ENCODE measurements at regions not wholly inside any gene's neighbourhood (a gene's known extent, or its start where the extent isn't known, plus 50 kb on each side); places are given as distances from the start of the nearest gene placed in this dataset.

- no peak for TF ChIP-seq PRDM15 (CRISPR knock-in tag; IDR thresholded peaks at IDR 0.05)
- no peak for TF ChIP-seq SMAD3 (CRISPR knock-in tag; IDR thresholded peaks at IDR 0.05; ENCODE audit: borderline replicate concordance)
- TF ChIP-seq ZNF671 (CRISPR knock-in tag; IDR thresholded peaks at IDR 0.05) = no peak
- TF ChIP-seq ZNF416 (CRISPR knock-in tag; IDR thresholded peaks at IDR 0.05) = no peak
- TF ChIP-seq CBFB (CRISPR knock-in tag; IDR thresholded peaks at IDR 0.05; ENCODE audit: low read depth) = no peak
- no peak for TF ChIP-seq ZNF396 (CRISPR knock-in tag; IDR thresholded peaks at IDR 0.05; ENCODE audit: borderline replicate concordance)
- TF ChIP-seq E2F1 (CRISPR knock-in tag; IDR thresholded peaks at IDR 0.05) = no peak
- TF ChIP-seq, protein P1, sequence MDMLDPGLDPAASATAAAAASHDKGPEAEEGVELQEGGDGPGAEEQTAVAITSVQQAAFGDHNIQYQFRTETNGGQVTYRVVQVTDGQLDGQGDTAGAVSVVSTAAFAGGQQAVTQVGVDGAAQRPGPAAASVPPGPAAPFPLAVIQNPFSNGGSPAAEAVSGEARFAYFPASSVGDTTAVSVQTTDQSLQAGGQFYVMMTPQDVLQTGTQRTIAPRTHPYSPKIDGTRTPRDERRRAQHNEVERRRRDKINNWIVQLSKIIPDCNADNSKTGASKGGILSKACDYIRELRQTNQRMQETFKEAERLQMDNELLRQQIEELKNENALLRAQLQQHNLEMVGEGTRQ (CRISPR knock-in tag; IDR thresholded peaks at IDR 0.05) = no peak
- no peak for TF ChIP-seq TEAD4 (CRISPR knock-in tag; IDR thresholded peaks at IDR 0.05)
- TF ChIP-seq ZSCAN18 (CRISPR knock-in tag; IDR thresholded peaks at IDR 0.05) = no peak
- TF ChIP-seq ETV6 (CRISPR knock-in tag; IDR thresholded peaks at IDR 0.05) = no peak
- TF ChIP-seq ZNF232 (CRISPR knock-in tag; IDR thresholded peaks at IDR 0.05) = no peak
- TF ChIP-seq EMX1 (CRISPR knock-in tag; IDR thresholded peaks at IDR 0.05) = no peak
- TF ChIP-seq ZBTB43 (CRISPR knock-in tag; IDR thresholded peaks at IDR 0.05) = no peak
Observed at GRCh38 chr12:85609778-85610177, 226.4 kb downstream of the RASSF9 start (continued).

DNA sequence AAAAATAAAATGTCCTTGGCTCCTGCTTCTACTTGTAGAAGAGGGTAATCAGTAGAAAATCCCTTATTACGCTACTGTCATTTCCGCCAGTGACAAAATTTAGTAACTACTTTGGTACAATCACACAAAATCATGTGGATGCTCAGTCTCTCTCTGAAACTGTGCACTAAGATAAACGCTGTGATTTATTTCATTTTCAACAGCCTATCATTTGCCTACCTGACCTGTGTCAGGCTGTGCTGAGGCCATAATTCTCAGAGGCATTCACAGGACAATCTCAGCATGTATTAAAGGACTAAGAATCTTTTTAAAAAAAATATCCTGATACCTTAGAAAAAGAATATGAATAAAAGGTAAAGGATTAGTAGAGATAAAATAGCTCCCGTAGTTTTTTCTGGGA, 226.0 kb downstream of the RASSF9 start:
- DNase-seq (ENCODE audit: low spot score) (no peak), ATAC-seq (no peak)
- H3K4me1 Mint-ChIP-seq = no peaks in the 10 kb centered on the region
- no peak overlapping the region for H3K27ac Mint-ChIP-seq
- ChIA-PET CTCF (no interaction called here), POLR2A (no interaction called here)
- no peak overlapping the region for H3K4me3 Mint-ChIP-seq
- no peaks in the 10 kb centered on the region for H3K36me3 Mint-ChIP-seq
- TF ChIP-seq ATF1 (CRISPR knock-in tag; IDR thresholded peaks at IDR 0.05) (no peak), HMGA2 (CRISPR knock-in tag; IDR thresholded peaks at IDR 0.05) (no peak), OVOL2 (CRISPR knock-in tag; IDR thresholded peaks at IDR 0.05; ENCODE audit: borderline replicate concordance) (no peak), HMGXB4 (CRISPR knock-in tag; IDR thresholded peaks at IDR 0.05) (no peak), USF1 (CRISPR knock-in tag; IDR thresholded peaks at IDR 0.05) (no peak)
- TF ChIP-seq, protein P2, sequence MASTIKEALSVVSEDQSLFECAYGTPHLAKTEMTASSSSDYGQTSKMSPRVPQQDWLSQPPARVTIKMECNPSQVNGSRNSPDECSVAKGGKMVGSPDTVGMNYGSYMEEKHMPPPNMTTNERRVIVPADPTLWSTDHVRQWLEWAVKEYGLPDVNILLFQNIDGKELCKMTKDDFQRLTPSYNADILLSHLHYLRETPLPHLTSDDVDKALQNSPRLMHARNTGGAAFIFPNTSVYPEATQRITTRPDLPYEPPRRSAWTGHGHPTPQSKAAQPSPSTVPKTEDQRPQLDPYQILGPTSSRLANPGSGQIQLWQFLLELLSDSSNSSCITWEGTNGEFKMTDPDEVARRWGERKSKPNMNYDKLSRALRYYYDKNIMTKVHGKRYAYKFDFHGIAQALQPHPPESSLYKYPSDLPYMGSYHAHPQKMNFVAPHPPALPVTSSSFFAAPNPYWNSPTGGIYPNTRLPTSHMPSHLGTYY (CRISPR knock-in tag; IDR thresholded peaks at IDR 0.05) = no peak
- peaks cover 6% of the 10 kb centered on the region for H3K9me3 Mint-ChIP-seq
- H3K27me3 Mint-ChIP-seq (ENCODE audit: low read depth) = no peaks in the 10 kb centered on the region

Data from WTC11 (cell line).